OCI-LY1 (cell line): ENCODE measurements at regions not wholly inside any gene's neighbourhood (a gene's known extent, or its start where the extent isn't known, plus 50 kb on each side); places are given as distances from the start of the nearest gene placed in this dataset.

Source experiments
- EZH2 ChIP-seq: fragments of 200-600 bp; sonication (generic), shearing (Covaris generic); IDR thresholded peaks from 2 replicates; pipeline ENCODE4 v1.8.0; 2017; ENCODE audit warnings: borderline replicate concordance, mixed run types, mild to moderate bottlenecking, antibody characterized with exemption, low read length, moderate library complexity, mixed read lengths
- TF ChIP-seq, protein P1 (sequence below): fragments of 200-600 bp; sonication (generic), shearing (Covaris generic); IDR thresholded peaks from 2 replicates; pipeline ENCODE4 v1.5.1; 2017; ENCODE audit warnings: mild to moderate bottlenecking, antibody characterized with exemption, low read length, moderate library complexity, mixed read lengths

DNA sequence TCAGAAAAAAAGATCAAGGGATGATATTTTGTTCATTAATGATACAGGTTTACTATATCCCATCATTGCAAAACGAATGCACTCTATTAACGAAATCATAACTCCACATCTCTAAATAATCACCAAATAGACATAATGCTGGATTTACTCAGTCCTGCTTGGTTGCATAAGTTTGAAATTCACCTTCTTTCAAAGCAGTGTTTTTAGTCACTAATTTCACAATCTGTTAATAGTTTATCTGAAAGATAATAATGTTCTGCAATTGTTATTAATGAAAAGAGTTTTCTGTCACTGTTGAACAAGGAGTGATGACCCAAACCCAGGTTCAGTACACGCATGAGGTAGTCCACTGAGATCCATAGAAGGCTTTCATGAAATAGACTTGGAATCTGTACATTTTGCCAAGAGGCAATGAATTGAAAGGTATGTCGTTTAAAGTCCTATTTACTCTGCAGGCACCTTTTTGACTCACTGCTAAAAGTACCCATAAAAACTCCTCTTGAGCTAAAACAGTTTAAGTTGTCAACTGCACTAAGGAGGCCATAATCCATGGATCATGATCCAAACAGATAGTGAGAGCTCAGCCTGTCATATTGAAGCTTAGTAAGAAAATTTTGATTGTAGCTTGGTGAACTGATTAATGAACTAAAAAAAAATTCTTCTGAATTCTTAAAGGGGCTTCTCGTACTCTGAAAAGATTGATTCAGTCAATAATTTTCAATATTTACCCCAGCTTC is 75.6 kb upstream of the MBNL1 start:
- TF ChIP-seq, protein P1, sequence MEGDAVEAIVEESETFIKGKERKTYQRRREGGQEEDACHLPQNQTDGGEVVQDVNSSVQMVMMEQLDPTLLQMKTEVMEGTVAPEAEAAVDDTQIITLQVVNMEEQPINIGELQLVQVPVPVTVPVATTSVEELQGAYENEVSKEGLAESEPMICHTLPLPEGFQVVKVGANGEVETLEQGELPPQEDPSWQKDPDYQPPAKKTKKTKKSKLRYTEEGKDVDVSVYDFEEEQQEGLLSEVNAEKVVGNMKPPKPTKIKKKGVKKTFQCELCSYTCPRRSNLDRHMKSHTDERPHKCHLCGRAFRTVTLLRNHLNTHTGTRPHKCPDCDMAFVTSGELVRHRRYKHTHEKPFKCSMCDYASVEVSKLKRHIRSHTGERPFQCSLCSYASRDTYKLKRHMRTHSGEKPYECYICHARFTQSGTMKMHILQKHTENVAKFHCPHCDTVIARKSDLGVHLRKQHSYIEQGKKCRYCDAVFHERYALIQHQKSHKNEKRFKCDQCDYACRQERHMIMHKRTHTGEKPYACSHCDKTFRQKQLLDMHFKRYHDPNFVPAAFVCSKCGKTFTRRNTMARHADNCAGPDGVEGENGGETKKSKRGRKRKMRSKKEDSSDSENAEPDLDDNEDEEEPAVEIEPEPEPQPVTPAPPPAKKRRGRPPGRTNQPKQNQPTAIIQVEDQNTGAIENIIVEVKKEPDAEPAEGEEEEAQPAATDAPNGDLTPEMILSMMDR: no peak
- no peak for TF ChIP-seq EZH2
